Ishikawa (cell line): ENCODE measurements at regions not wholly inside any gene's neighbourhood (a gene's known extent, or its start where the extent isn't known, plus 50 kb on each side); places are given as distances from the start of the nearest gene placed in this dataset.

Source experiments
- EP300 ChIP-seq: IDR thresholded peaks from 2 replicates; pipeline ENCODE4 v1.6.1; 2012; ENCODE audit warnings: borderline replicate concordance
- MAX ChIP-seq: IDR thresholded peaks from 2 replicates; pipeline ENCODE4 v1.6.1; 2012
- RAD21 ChIP-seq: IDR thresholded peaks from 2 replicates; pipeline ENCODE4 v1.6.1; 2012; ENCODE audit warnings: low read depth
- TAF1 ChIP-seq: IDR thresholded peaks from 2 replicates; pipeline ENCODE4 v1.6.1; 2012; ENCODE audit warnings: low read depth, mild to moderate bottlenecking
- TCF12 ChIP-seq: IDR thresholded peaks from 2 replicates; pipeline ENCODE4 v1.6.1; 2012; ENCODE audit warnings: low read depth
- YY1 ChIP-seq: IDR thresholded peaks from 2 replicates; pipeline ENCODE4 v1.6.1; 2012; ENCODE audit warnings: low read depth

GRCh38 chr4:189221691-189222090 is 719.0 kb upstream of the FRG1 start:
- no peak for TF ChIP-seq TAF1
- no peak for TF ChIP-seq RAD21
- no peak for TF ChIP-seq EP300
- TF ChIP-seq TCF12, result no peak
- TF ChIP-seq YY1, result no peak
- no peak for TF ChIP-seq MAX
